IgD-negative memory B cell (primary cell): ENCODE measurements at regions not wholly inside any gene's neighbourhood (a gene's known extent, or its start where the extent isn't known, plus 50 kb on each side); places are given as distances from the start of the nearest gene placed in this dataset.

Experiments
- H3K27ac Mint-ChIP-seq, 3 donors: one replicate each; pipeline ENCODE4 v1.8.0; 2020 to 2022; ENCODE audit warnings: mild to moderate bottlenecking in 3 of 3, mixed read lengths in 3 of 3, moderate library complexity in 1 of 3
- H3K27me3 Mint-ChIP-seq: one replicate; pipeline ENCODE4 v1.8.0; 2021; ENCODE audit warnings: mixed read lengths
- H3K36me3 Mint-ChIP-seq: one replicate; pipeline ENCODE4 v1.8.0; 2020; ENCODE audit warnings: mild to moderate bottlenecking, mixed read lengths
- H3K4me1 Mint-ChIP-seq, 3 donors: one replicate each; pipeline ENCODE4 v1.8.0; 2020 to 2022; ENCODE audit warnings: mixed read lengths in 3 of 3, mild to moderate bottlenecking in 1 of 3
- H3K4me3 Mint-ChIP-seq, 4 donors: one replicate each; pipeline ENCODE4 v1.8.0; 2020 to 2022; ENCODE audit warnings: mild to moderate bottlenecking in 4 of 4, mixed read lengths in 4 of 4, moderate library complexity in 3 of 4
- H3K9me3 Mint-ChIP-seq, 3 donors: one replicate each; pipeline ENCODE4 v1.8.0; 2020 to 2021; ENCODE audit warnings: mixed read lengths in 3 of 3, mild to moderate bottlenecking in 1 of 3

DNA sequence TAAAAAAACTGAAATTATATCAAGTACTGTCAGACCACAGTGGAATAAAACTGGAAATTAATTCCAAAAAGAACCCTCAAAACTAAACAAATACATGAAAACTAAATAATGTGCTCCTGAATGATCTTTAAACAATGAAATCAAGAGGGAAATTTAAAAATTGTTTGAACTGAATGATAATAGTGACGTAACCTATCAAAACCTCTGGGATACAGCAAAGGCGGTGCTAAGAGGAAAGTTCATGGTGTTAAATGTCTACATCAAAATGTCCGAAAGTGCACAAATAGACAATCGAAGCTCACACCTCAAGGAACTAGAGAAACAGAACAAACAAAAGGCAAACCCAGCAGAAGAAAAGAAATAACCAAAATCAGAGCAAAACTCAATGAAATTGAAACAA is 70.8 kb upstream of the TUBA3C start:
- H3K4me1 Mint-ChIP-seq: no peaks in the 10 kb centered on the region
- no peaks in the 10 kb centered on the region for H3K27me3 Mint-ChIP-seq
- no peak overlapping the region for H3K4me3 Mint-ChIP-seq
- H3K36me3 Mint-ChIP-seq: no peaks in the 10 kb centered on the region
- no peak overlapping the region for H3K27ac Mint-ChIP-seq
- H3K9me3 Mint-ChIP-seq: peaks cover 11 to 20% (median 12%) of the 10 kb centered on the region in 3 donors

GRCh38 chr13:19239114-19239860 is 57.7 kb upstream of the TUBA3C start:
- H3K4me3 Mint-ChIP-seq: no peak overlapping the region
- peaks cover 1% of the 10 kb centered on the region for H3K36me3 Mint-ChIP-seq
- H3K4me1 Mint-ChIP-seq: no peaks in the 10 kb centered on the region
- H3K27ac Mint-ChIP-seq: no peak overlapping the region
- H3K9me3 Mint-ChIP-seq: peaks cover 0 to 2% (median 0%) of the 10 kb centered on the region in 3 donors
- no peaks in the 10 kb centered on the region for H3K27me3 Mint-ChIP-seq
